B cell (primary cell): ENCODE measurements at regions not wholly inside any gene's neighbourhood (a gene's known extent, or its start where the extent isn't known, plus 50 kb on each side); places are given as distances from the start of the nearest gene placed in this dataset.

Experiments
- ATAC-seq: fragments of 200-7000 bp; cut with Tn5 transposase; one replicate; pipeline ENCODE4 v1.10.0; 2021; ENCODE audit warnings: low read depth, mild to moderate bottlenecking, moderate number of reproducible peaks, moderate library complexity
- CTCF ChIA-PET: fragments of 350-600 bp; sonication (Branson Sonifier 250); formaldehyde crosslinking; loops from one replicate; lab custom pipeline; 2021; ENCODE audit warnings: antibody characterized with exemption, inconsistent platforms; lab: Charles Lee
- POLR2A ChIA-PET: fragments of 350-600 bp; sonication (Branson Sonifier 250); formaldehyde crosslinking; loops from one replicate; lab custom pipeline; 2021; ENCODE audit warnings: antibody characterized with exemption; lab: Charles Lee
- DNase-seq: peaks from one replicate; pipeline ENCODE4 v3.0.0; 2013
- H2AFZ ChIP-seq: 2 replicates; pipeline ENCODE4 v1.6.1; 2012; ENCODE audit warnings: mild to moderate bottlenecking, low read depth, low read length; ENCODE audit not compliant: insufficient read depth, poor library complexity, severe bottlenecking
- H3K27ac ChIP-seq, 2 donors: 1 replicate in 1 of 2; 2 replicates in 1 of 2; pipeline ENCODE4 v1.5.1; 2012 to 2013; ENCODE audit warnings: low read length in 2 of 2, mild to moderate bottlenecking in 2 of 2, moderate library complexity in 1 of 2
- H3K27me3 ChIP-seq, 4 experiments: fragments of 200-600 bp in 1 of 4; sonication (generic) in 1 of 4; replicated peaks in 1 of 4; 1 replicate in 2 of 4; 2 replicates in 2 of 4; pipeline versions ENCODE4 v1.6.1 to v1.7.0; 2013 to 2016; ENCODE audit warnings: low read length in 3 of 4, mild to moderate bottlenecking in 2 of 4, mixed read lengths in 1 of 4, moderate library complexity in 1 of 4; ENCODE audit not compliant: insufficient read depth in 4 of 4, control insufficient read depth in 3 of 4; ENCODE audit errors: control extremely low read depth in 1 of 4
- H3K36me3 ChIP-seq, 2 experiments: replicated peaks in 1 of 2; 1 replicate in 1 of 2; 2 replicates in 1 of 2; pipeline versions ENCODE4 v1.6.1 to v1.7.1; 2013; ENCODE audit warnings: low read length in 1 of 2; ENCODE audit not compliant: insufficient read depth in 2 of 2, control insufficient read depth in 1 of 2; ENCODE audit errors: control extremely low read depth in 1 of 2, extremely low read depth in 1 of 2
- H3K4me1 ChIP-seq, 2 donors: fragments of 200-600 bp in 1 of 2; sonication (generic) in 1 of 2; 1 replicate in 1 of 2; 2 replicates in 1 of 2; pipeline versions ENCODE4 v1.5.1 to v1.6.1; 2013 to 2017; ENCODE audit warnings: low read length in 2 of 2; ENCODE audit not compliant: control insufficient read depth in 2 of 2, insufficient read depth in 2 of 2
- H3K4me2 ChIP-seq: replicated peaks from 2 replicates; pipeline ENCODE3; 2012; ENCODE audit warnings: mild to moderate bottlenecking, low read depth, low read length; ENCODE audit not compliant: poor library complexity, severe bottlenecking
- H3K4me3 ChIP-seq, 5 experiments: fragments of 200-600 bp in 1 of 5; sonication (generic) in 1 of 5; 1 replicate in 3 of 5; 2 replicates in 2 of 5; pipeline versions ENCODE4 v1.5.1 to v1.7.0; 2011 to 2016; ENCODE audit warnings: low read length in 4 of 5, mild to moderate bottlenecking in 4 of 5, low read depth in 2 of 5, control low read depth in 1 of 5, moderate library complexity in 1 of 5; ENCODE audit not compliant: insufficient read depth in 1 of 5; ENCODE audit errors: control extremely low read depth in 1 of 5, extremely low read depth in 1 of 5
- H3K79me2 ChIP-seq: fragments of 200-600 bp; sonication (generic); one replicate; pipeline ENCODE4 v1.6.0; 2016; ENCODE audit warnings: low read length; ENCODE audit not compliant: control insufficient read depth, insufficient read depth
- H3K9ac ChIP-seq: fragments of 200-600 bp; sonication (generic); 2 replicates; pipeline ENCODE4 v1.6.1; 2017; ENCODE audit warnings: mild to moderate bottlenecking, low read length, moderate library complexity
- H3K9me3 ChIP-seq, 3 donors: one replicate each; pipeline versions ENCODE4 v1.6.1 to v1.7.1; 2013; ENCODE audit warnings: low read length in 2 of 3; ENCODE audit not compliant: control insufficient read depth in 2 of 3, insufficient read depth in 1 of 3; ENCODE audit errors: control extremely low read depth in 1 of 3
- H4K20me1 ChIP-seq: 2 replicates; pipeline ENCODE4 v1.6.0; 2012; ENCODE audit warnings: mild to moderate bottlenecking, low read length; ENCODE audit not compliant: insufficient read depth, control insufficient read depth, poor library complexity, severe bottlenecking
- H3K27ac Mint-ChIP-seq: one replicate; pipeline ENCODE4 v1.8.0; 2021; ENCODE audit warnings: mixed read lengths
- H3K27me3 Mint-ChIP-seq: one replicate; pipeline ENCODE4 v1.8.0; 2021; ENCODE audit warnings: mixed read lengths
- H3K4me1 Mint-ChIP-seq: one replicate; pipeline ENCODE4 v1.8.0; 2021; ENCODE audit warnings: mixed read lengths
- H3K4me3 Mint-ChIP-seq: one replicate; pipeline ENCODE4 v1.8.0; 2021; ENCODE audit warnings: mixed read lengths
- H3K9me3 Mint-ChIP-seq: one replicate; pipeline ENCODE4 v1.8.0; 2022; ENCODE audit warnings: mixed read lengths; ENCODE audit not compliant: insufficient read depth
- EZH2 ChIP-seq: IDR thresholded peaks from 2 replicates; pipeline ENCODE4 v1.6.1; 2012; ENCODE audit warnings: borderline replicate concordance, low read depth, mild to moderate bottlenecking, moderate library complexity, low read length; ENCODE audit not compliant: insufficient read depth, poor library complexity, severe bottlenecking
- WGBS: methylation state at CpG from one replicate; pipeline ENCODE4 v1.1.5; 2013; ENCODE audit warnings: missing lambda C conversion rate; ENCODE audit not compliant: insufficient coverage; 5-methylcytosine and 5-hydroxymethylcytosine counted together
- intact Hi-C: fragments of 100-400 bp; cut with micrococcal nuclease; formaldehyde crosslinking; loops from one replicate; pipeline ENCODE4 v1.10.0; 2022
- TF ChIP-seq, protein P1 (sequence below): fragments of 200-600 bp; IDR thresholded peaks from one replicate; pipeline ENCODE4 v1.8.0; 2022; ENCODE audit warnings: antibody characterized with exemption, mild to moderate bottlenecking

- H3K27ac ChIP-seq, result no peak overlapping the region
- H3K4me3 Mint-ChIP-seq, result no peak overlapping the region
These were observed 132.7 kb upstream of the EEA1 start for GRCh38 chr12:93061473-93062419.

DNA sequence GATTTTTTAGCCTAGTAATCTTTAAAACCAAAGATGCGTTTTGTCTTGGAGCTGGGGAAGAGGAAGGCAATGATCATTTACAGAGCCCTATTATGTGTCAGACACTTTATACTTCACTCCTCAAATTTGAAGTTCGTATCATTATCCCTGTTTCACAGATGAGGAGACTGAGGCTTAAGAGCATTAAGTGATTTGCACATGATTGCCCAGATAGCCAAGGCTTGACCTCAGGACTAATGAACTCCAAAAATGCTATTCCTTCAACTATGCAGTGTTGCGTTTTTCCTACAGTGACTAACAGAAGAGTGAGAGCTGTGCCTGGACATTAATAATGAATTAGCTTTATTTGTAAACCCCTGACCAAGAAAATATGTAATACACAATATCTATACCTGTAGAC, 136.8 kb upstream of the EEA1 start:
- Mint-ChIP-seq H3K9me3 (no peaks in the 10 kb centered on the region), H3K4me3 (no peak overlapping the region), H3K27ac (no peak overlapping the region), H3K27me3 (peaks cover 19% of the 10 kb centered on the region), H3K4me1 (peaks cover 4% of the 10 kb centered on the region)
- H3K4me1 ChIP-seq, result peaks cover 2 to 6% of the 10 kb centered on the region in 2 donors
- no peak overlapping the region for H2AFZ ChIP-seq
- no peaks in the 10 kb centered on the region for H3K9me3 ChIP-seq
- intact Hi-C loops, result no loop called here
- no peak overlapping the region for H3K27ac ChIP-seq
- ATAC-seq (no peak), DNase-seq (no peak)
- no peak overlapping the region for H3K9ac ChIP-seq
- H3K79me2 ChIP-seq, result no peaks in the 10 kb centered on the region
- POLR2A ChIA-PET, result no interaction called here
- CTCF ChIA-PET, result no interaction called here
- no peaks in the 10 kb centered on the region for H4K20me1 ChIP-seq
- WGBS, result 100% methylated on average over 1 of the region's 3 CpGs
- H3K36me3 ChIP-seq, result no peaks in the 10 kb centered on the region
- no peak for TF ChIP-seq EZH2
- TF ChIP-seq, protein P1, sequence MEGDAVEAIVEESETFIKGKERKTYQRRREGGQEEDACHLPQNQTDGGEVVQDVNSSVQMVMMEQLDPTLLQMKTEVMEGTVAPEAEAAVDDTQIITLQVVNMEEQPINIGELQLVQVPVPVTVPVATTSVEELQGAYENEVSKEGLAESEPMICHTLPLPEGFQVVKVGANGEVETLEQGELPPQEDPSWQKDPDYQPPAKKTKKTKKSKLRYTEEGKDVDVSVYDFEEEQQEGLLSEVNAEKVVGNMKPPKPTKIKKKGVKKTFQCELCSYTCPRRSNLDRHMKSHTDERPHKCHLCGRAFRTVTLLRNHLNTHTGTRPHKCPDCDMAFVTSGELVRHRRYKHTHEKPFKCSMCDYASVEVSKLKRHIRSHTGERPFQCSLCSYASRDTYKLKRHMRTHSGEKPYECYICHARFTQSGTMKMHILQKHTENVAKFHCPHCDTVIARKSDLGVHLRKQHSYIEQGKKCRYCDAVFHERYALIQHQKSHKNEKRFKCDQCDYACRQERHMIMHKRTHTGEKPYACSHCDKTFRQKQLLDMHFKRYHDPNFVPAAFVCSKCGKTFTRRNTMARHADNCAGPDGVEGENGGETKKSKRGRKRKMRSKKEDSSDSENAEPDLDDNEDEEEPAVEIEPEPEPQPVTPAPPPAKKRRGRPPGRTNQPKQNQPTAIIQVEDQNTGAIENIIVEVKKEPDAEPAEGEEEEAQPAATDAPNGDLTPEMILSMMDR, result no peak
- H3K27me3 ChIP-seq, result peaks cover 0 to 7% (median 3%) of the 10 kb centered on the region in 4 experiments
- no peak overlapping the region for H3K4me2 ChIP-seq
- H3K4me3 ChIP-seq, result no peak overlapping the region

More at GRCh38 chr12:93061473-93062419, 132.7 kb upstream of the EEA1 start:
- TF ChIP-seq, protein P1, result no peak
- no peak for TF ChIP-seq EZH2
- Histone ChIP-seq H3K9me3 (no peaks in the 10 kb centered on the region), H3K9ac (no peak overlapping the region), H4K20me1 (no peaks in the 10 kb centered on the region), H3K4me2 (no peak overlapping the region), H3K36me3 (no peaks in the 10 kb centered on the region), H2AFZ (no peak overlapping the region), H3K4me3 (no peak overlapping the region), H3K79me2 (no peaks in the 10 kb centered on the region), H3K27me3 (peaks cover 0 to 7% (median 3%) of the 10 kb centered on the region in 4 experiments), H3K4me1 (peaks cover 14 to 20% of the 10 kb centered on the region in 2 donors)
- WGBS, result 87% methylated on average over 8 of the region's 9 CpGs
- ChIA-PET POLR2A (no interaction called here), CTCF (interaction anchor here (0.9 kb wide), 1 partner anchor 35 kb away, joined by 3 read pairs; no protein-coding TSS in a partner anchor)
- Mint-ChIP-seq H3K4me1 (peaks cover 20% of the 10 kb centered on the region), H3K9me3 (no peaks in the 10 kb centered on the region), H3K27ac (no peak overlapping the region), H3K27me3 (peaks cover 26% of the 10 kb centered on the region)
- ATAC-seq (no peak), DNase-seq (no peak)
- intact Hi-C loops, result loop anchor here (5.0 kb wide), 1 partner anchor 74 kb away; no protein-coding TSS in a partner anchor
